Keratinocyte (primary cell): ENCODE measurements at regions not wholly inside any gene's neighbourhood (a gene's known extent, or its start where the extent isn't known, plus 50 kb on each side); places are given as distances from the start of the nearest gene placed in this dataset.

Experiments
- EZH2 ChIP-seq: IDR thresholded peaks from one replicate; pipeline ENCODE4 v1.6.1; 2012; ENCODE audit warnings: inconsistent platforms, mild to moderate bottlenecking, low read length, moderate library complexity
- TF ChIP-seq, protein P1 (sequence below), 3 experiments: IDR thresholded peaks in 1 of 3; conservative IDR thresholded peaks in 1 of 3; optimal IDR thresholded peaks in 1 of 3; 2 replicates in 2 of 3; 3 replicates in 1 of 3; pipeline versions ENCODE3 to v1.5.1; 2011; ENCODE audit warnings: low read length in 3 of 3, mild to moderate bottlenecking in 3 of 3, moderate library complexity in 2 of 3, control low read depth in 1 of 3, inconsistent platforms in 1 of 3; ENCODE audit not compliant: insufficient read depth in 2 of 3; ENCODE audit errors: extremely low read depth in 1 of 3

DNA sequence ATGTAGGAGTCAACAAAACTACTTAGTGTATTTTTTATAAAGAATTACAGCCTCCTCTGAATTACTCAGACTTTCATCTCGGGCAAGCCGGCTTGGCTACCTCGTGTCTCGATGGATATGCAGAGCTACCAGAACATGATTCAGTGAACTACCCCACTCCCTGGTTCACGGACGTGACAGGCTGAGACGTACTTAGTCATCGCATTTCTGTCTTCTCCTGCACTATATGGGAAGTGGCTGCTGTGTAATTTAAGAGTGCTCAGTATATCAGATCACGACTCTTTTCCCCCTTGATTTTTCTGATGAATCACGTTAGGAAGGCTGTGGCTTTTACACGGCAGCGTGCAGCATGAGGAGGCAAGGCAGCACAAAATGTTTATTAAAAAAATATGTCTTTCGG is 302.7 kb upstream of the ZFP64 start:
- TF ChIP-seq, protein P1, sequence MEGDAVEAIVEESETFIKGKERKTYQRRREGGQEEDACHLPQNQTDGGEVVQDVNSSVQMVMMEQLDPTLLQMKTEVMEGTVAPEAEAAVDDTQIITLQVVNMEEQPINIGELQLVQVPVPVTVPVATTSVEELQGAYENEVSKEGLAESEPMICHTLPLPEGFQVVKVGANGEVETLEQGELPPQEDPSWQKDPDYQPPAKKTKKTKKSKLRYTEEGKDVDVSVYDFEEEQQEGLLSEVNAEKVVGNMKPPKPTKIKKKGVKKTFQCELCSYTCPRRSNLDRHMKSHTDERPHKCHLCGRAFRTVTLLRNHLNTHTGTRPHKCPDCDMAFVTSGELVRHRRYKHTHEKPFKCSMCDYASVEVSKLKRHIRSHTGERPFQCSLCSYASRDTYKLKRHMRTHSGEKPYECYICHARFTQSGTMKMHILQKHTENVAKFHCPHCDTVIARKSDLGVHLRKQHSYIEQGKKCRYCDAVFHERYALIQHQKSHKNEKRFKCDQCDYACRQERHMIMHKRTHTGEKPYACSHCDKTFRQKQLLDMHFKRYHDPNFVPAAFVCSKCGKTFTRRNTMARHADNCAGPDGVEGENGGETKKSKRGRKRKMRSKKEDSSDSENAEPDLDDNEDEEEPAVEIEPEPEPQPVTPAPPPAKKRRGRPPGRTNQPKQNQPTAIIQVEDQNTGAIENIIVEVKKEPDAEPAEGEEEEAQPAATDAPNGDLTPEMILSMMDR (optimal IDR thresholded peaks at IDR 0.05 in 1 of 3, IDR thresholded peaks at IDR 0.05 in 1 of 3, conservative IDR thresholded peaks at IDR 0.05 in 1 of 3; ENCODE audit: extremely low read depth in 1 of 3, insufficient read depth in 2 of 3, low read length in 3 of 3) = no peak
- TF ChIP-seq EZH2 = no peak
